ENCODE measurements at regions not wholly inside any gene's neighbourhood (a gene's known extent, or its start where the extent isn't known, plus 50 kb on each side); places are given as distances from the start of the nearest gene placed in this dataset.

DNA sequence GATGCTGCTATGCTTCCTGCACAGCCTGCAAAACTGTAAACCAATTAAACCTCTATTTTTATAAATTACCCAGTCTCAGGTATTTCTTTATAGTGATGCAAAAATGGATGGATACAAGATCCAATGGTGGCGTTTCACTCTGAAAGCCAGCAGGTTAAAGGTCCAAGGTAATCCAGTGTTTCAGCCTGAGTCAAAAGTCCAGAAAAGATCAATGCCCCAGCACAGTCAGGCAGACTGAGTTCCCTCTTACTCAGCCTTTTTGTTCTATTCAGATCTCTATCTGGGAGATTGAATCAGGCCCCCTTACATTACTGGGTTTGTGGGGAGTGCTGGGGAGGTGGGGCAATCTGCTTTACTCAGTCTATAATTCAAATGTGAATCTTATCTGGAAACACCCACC, 464.5 kb downstream of the GXYLT1 start:
- TF ChIP-seq, protein P1, sequence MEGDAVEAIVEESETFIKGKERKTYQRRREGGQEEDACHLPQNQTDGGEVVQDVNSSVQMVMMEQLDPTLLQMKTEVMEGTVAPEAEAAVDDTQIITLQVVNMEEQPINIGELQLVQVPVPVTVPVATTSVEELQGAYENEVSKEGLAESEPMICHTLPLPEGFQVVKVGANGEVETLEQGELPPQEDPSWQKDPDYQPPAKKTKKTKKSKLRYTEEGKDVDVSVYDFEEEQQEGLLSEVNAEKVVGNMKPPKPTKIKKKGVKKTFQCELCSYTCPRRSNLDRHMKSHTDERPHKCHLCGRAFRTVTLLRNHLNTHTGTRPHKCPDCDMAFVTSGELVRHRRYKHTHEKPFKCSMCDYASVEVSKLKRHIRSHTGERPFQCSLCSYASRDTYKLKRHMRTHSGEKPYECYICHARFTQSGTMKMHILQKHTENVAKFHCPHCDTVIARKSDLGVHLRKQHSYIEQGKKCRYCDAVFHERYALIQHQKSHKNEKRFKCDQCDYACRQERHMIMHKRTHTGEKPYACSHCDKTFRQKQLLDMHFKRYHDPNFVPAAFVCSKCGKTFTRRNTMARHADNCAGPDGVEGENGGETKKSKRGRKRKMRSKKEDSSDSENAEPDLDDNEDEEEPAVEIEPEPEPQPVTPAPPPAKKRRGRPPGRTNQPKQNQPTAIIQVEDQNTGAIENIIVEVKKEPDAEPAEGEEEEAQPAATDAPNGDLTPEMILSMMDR (IDR thresholded peaks at IDR 0.05; ENCODE audit: unreplicated experiment) = no peak
- Mint-ChIP-seq H3K9me3 (peaks cover 5% of the 10 kb centered on the region), H3K27ac (no peak overlapping the region), H3K36me3 (no peaks in the 10 kb centered on the region), H3K4me3 (no peak overlapping the region), H3K27me3 (ENCODE audit: low read depth) (no peaks in the 10 kb centered on the region), H3K4me1 (peaks cover 5% of the 10 kb centered on the region)
- no peak for DNase-seq (ENCODE audit: low spot score in 2 of 2, unreplicated experiment in 2 of 2)

DNA sequence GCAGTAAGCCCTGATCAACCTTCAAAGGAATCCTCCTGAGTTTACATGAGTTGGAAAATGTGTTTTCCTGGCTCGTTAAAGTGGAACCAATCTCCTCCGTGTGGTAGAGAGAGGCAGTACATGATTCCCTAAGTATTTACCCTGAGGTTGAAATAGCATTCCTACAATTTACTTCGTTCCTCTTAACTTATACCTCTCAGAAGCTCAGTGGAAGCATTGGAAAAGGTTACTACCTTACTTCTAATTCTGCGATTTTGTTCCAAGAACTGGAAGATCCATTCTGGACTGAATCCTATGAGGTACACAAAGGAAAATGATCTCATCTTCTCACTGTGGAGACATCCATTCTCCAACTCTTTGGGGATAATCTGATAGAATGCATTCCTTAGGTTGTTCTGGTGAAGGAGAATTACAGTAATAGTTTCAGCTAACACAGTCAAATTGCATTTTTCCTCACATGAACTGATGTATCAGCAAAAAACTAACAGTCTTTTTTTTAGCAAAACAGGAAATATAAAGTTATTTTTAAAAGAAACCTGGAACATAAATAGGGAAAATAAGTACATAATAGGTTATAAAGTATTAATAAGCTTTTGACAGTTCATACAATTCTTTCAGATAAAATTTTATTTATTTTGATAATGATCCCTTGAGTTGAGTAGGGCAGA, 475.6 kb downstream of the PDZRN4 start:
- Mint-ChIP-seq H3K27ac (peak overlapping the region; percentile 37), H3K27me3 (ENCODE audit: low read depth) (no peaks in the 10 kb centered on the region), H3K9me3 (peaks cover 8% of the 10 kb centered on the region), H3K36me3 (no peaks in the 10 kb centered on the region), H3K4me1 (peaks cover 5% of the 10 kb centered on the region), H3K4me3 (no peak overlapping the region)
- TF ChIP-seq, protein P1 (IDR thresholded peaks at IDR 0.05; ENCODE audit: unreplicated experiment) = peak; percentile 48
- DNase-seq (ENCODE audit: low spot score in 2 of 2, unreplicated experiment in 2 of 2) = no peak

DNA sequence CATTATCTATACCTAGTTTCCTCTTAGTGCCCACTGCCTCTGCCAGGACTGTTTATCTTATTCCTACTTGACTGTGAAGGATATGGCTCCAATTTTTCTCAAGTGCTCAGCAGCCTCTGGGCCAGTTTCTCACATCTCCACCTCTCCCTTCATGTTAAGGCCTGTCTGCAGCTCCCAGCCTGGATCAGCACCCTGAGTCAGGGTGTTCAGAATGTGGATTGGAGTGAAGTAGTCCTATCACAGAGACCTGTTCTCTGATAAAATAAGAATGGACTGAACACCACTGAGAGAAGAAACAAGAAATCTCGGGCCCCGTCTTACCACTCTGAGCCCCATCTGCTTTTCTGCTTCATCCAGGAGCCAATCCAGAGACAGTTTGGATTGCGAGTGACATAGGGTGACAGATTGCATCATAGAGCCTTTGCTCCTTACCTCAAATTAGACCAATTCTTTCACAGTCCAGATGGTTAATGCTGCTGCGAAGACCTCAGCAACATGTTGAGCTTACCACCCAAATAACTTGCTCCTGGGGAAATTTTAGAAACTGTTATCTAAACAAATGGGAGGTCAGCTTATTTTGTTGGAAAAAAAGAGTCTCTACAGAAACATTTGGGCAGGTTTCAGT, 473.1 kb downstream of the PDZRN4 start:
- H3K36me3 Mint-ChIP-seq = no peaks in the 10 kb centered on the region
- no peak overlapping the region for H3K4me3 Mint-ChIP-seq
- peaks cover 5% of the 10 kb centered on the region for H3K4me1 Mint-ChIP-seq
- H3K27me3 Mint-ChIP-seq (ENCODE audit: low read depth) = no peaks in the 10 kb centered on the region
- TF ChIP-seq, protein P1 (IDR thresholded peaks at IDR 0.05; ENCODE audit: unreplicated experiment) = no peak
- no peak for DNase-seq (ENCODE audit: low spot score in 2 of 2, unreplicated experiment in 2 of 2)
- no peak overlapping the region for H3K27ac Mint-ChIP-seq
- H3K9me3 Mint-ChIP-seq = peaks cover 8% of the 10 kb centered on the region

DNA sequence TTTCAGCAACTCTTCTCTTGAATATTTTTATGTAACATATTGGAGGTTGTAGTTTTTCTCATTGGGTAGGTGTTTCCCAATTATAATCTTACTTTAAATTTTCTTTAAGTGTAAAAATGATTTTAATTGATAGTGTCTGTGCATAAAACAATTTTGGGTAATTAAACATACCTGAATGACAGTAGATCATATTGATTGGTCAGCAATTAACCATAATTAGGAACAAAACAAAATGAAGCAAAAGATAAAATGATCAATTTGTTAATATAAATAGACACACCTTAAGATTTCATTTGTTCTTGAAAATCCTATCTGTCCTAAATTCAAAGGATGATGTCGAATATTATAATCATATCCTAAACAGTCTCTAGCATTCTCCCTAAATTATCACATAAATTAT, 468.3 kb downstream of the PDZRN4 start:
- Mint-ChIP-seq H3K4me3 (no peak overlapping the region), H3K27me3 (ENCODE audit: low read depth) (no peaks in the 10 kb centered on the region), H3K27ac (no peak overlapping the region), H3K9me3 (peaks cover 24% of the 10 kb centered on the region), H3K4me1 (peaks cover 7% of the 10 kb centered on the region), H3K36me3 (no peaks in the 10 kb centered on the region)
- no peak for DNase-seq (ENCODE audit: low spot score in 2 of 2, unreplicated experiment in 2 of 2)
- TF ChIP-seq, protein P1 (IDR thresholded peaks at IDR 0.05; ENCODE audit: unreplicated experiment) = no peak

DNA sequence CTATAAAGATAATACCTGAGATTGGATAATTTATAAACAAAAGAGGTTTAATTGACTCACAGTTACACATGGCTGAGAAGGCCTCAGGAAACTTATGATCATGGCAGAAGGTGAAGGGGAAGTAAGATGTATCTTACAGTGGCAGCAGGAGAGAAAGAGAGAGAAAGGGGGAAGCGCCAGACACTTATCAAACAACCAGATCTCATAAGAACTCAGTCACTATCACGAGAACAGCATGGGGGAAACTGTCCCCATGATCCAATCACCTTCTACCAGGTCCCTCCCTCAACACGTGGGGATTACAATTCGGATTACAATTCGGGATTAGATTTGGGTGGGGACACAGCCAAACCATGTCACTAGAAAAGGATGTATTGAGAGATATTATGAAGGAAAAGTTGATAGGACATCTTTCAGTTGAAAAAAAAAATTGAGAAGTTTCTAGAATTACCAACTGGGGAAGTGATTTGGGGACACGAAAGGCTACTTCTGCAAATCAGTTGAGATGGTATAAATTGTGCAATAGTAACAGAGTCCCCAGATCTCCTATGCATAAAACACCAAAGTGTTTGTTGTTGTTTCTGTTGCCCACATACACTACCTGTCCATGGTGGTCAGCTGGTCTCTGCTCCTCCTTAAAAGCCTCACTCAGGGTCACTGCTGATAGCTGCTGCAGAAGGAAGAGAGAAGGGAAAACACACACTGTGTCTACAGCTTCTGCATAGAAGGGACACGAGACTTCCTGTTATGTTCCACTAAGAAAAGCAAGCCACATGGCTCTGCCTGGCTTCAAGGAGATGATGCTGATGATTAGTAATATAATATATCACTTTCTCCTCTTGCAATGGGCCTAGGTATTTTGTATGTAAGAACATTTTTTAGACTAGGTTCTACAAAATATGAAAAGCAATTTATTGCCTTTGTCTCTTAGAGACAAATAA, 465.5 kb downstream of the PDZRN4 start:
- no peak for DNase-seq (ENCODE audit: low spot score in 2 of 2, unreplicated experiment in 2 of 2)
- Mint-ChIP-seq H3K4me3 (no peak overlapping the region), H3K36me3 (no peaks in the 10 kb centered on the region), H3K9me3 (peaks cover 16% of the 10 kb centered on the region), H3K27ac (no peak overlapping the region), H3K27me3 (ENCODE audit: low read depth) (no peaks in the 10 kb centered on the region), H3K4me1 (peaks cover 11% of the 10 kb centered on the region)
- TF ChIP-seq, protein P1 (IDR thresholded peaks at IDR 0.05; ENCODE audit: unreplicated experiment) = no peak
